ENCODE measurements at regions not wholly inside any gene's neighbourhood (a gene's known extent, or its start where the extent isn't known, plus 50 kb on each side); places are given as distances from the start of the nearest gene placed in this dataset.
"Not testable (repeated sequence)": the region's sequence is repeated elsewhere in the genome, so short reads cannot be mapped to it uniquely, and the experiment has no call there.

- no peak for DNase-seq (ENCODE audit: low read depth)
Measured at GRCh38 chr3:72627271-72627670, 221.0 kb downstream of the SHQ1 start.

GRCh38 chr3:72625602-72626337 lies 222.5 kb downstream of the SHQ1 start:
- DNase-seq (ENCODE audit: low read depth) = no peak

- DNase-seq (ENCODE audit: low read depth) = no peak
Measured at GRCh38 chr3:72624656-72625055, 223.6 kb downstream of the SHQ1 start.

GRCh38 chr3:72618739-72619138 lies 229.5 kb downstream of the SHQ1 start:
- no peak for DNase-seq (ENCODE audit: low read depth)

GRCh38 chr3:72617424-72618024 lies 230.7 kb downstream of the SHQ1 start:
- DNase-seq (ENCODE audit: low read depth) = no peak

- DNase-seq (ENCODE audit: low read depth) = no peak
Measured at GRCh38 chr3:72615776-72616175, 232.5 kb downstream of the SHQ1 start.

- DNase-seq (ENCODE audit: low read depth) = no peak
Measured at GRCh38 chr3:72615182-72615581, 233.1 kb downstream of the SHQ1 start.

GRCh38 chr3:72614394-72615074 lies 233.7 kb downstream of the SHQ1 start:
- DNase-seq (ENCODE audit: low read depth) = no peak

GRCh38 chr3:72613871-72614270 lies 234.4 kb downstream of the SHQ1 start:
- no peak for DNase-seq (ENCODE audit: low read depth)

- DNase-seq (ENCODE audit: low read depth) = not testable (repeated sequence)
Measured at GRCh38 chr3:72609114-72609513, 239.1 kb downstream of the SHQ1 start.

- DNase-seq (ENCODE audit: low read depth) = no peak
Measured at GRCh38 chr3:72606005-72606800, 242.0 kb downstream of the SHQ1 start.

GRCh38 chr3:72604328-72604727 lies 243.9 kb downstream of the SHQ1 start:
- DNase-seq (ENCODE audit: low read depth) = no peak

GRCh38 chr3:72601983-72602750 lies 246.1 kb downstream of the SHQ1 start:
- no peak for DNase-seq (ENCODE audit: low read depth)

- no peak for DNase-seq (ENCODE audit: low read depth)
Measured at GRCh38 chr3:72601060-72601459, 247.2 kb downstream of the SHQ1 start.

- DNase-seq (ENCODE audit: low read depth) = no peak
Measured at GRCh38 chr3:72597756-72598195, 250.5 kb downstream of the SHQ1 start.

- no peak for DNase-seq (ENCODE audit: low read depth)
Measured at GRCh38 chr3:72597043-72597442, 251.2 kb downstream of the SHQ1 start.

GRCh38 chr3:72595927-72596610 lies 252.2 kb downstream of the SHQ1 start:
- DNase-seq (ENCODE audit: low read depth) = no peak

GRCh38 chr3:72595376-72595775 lies 252.9 kb downstream of the SHQ1 start:
- no peak for DNase-seq (ENCODE audit: low read depth)

GRCh38 chr3:72594615-72595215 lies 253.5 kb downstream of the SHQ1 start:
- no peak for DNase-seq (ENCODE audit: low read depth)

GRCh38 chr3:72593881-72594397 lies 254.3 kb downstream of the SHQ1 start:
- DNase-seq (ENCODE audit: low read depth) = no peak

Measured in activated T-helper 9 cell treated with anti-CD3 and anti-CD28 coated beads, Interleukin-2, amount 50 U/mL, for 16 hours (primary cell).